ENCODE measurements at regions not wholly inside any gene's neighbourhood (a gene's known extent, or its start where the extent isn't known, plus 50 kb on each side); places are given as distances from the start of the nearest gene placed in this dataset.

DNA sequence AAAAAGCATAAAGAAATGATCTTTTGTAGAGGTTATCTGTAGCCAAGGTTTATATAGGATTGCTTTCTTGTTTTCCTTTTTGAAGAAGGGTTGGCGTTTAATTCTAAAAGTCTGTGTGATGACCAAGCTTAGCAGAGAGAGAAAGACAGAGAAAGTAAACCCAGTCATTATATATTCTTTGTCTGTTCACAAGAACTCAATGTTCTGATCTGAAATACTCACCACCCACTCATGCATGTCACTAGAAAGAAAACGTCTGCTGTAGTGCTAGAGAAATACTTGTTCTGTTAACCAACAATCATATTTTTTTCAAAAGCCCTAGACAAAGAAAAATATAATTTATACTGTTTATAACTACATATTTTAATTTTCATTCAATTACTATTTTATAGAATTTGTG lies 173.7 kb upstream of the SLITRK5 start:
- WGBS, 3 donors: 58 to 68% (median 60%) methylated on average over 2 of the region's 2 CpGs
- intact Hi-C loops (cut with DNase I): no loop called here
- H3K9me3 ChIP-seq: no peaks in the 10 kb centered on the region
- H3K4me3 ChIP-seq: no peak overlapping the region
- H3K4me1 ChIP-seq (ENCODE audit: insufficient read depth): no peaks in the 10 kb centered on the region
- no peak for DNase-seq
- H3K36me3 ChIP-seq: no peaks in the 10 kb centered on the region
- H3K27me3 ChIP-seq: no peaks in the 10 kb centered on the region
- no peak overlapping the region for H3K27ac ChIP-seq
- TF ChIP-seq POLR2A (IDR thresholded peaks at IDR 0.05): no peak
- TF ChIP-seq EP300 (IDR thresholded peaks at IDR 0.05): no peak
- TF ChIP-seq, protein P1, sequence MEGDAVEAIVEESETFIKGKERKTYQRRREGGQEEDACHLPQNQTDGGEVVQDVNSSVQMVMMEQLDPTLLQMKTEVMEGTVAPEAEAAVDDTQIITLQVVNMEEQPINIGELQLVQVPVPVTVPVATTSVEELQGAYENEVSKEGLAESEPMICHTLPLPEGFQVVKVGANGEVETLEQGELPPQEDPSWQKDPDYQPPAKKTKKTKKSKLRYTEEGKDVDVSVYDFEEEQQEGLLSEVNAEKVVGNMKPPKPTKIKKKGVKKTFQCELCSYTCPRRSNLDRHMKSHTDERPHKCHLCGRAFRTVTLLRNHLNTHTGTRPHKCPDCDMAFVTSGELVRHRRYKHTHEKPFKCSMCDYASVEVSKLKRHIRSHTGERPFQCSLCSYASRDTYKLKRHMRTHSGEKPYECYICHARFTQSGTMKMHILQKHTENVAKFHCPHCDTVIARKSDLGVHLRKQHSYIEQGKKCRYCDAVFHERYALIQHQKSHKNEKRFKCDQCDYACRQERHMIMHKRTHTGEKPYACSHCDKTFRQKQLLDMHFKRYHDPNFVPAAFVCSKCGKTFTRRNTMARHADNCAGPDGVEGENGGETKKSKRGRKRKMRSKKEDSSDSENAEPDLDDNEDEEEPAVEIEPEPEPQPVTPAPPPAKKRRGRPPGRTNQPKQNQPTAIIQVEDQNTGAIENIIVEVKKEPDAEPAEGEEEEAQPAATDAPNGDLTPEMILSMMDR (IDR thresholded peaks at IDR 0.05): no peak

GRCh38 chr13:87498681-87499080 lies 172.5 kb upstream of the SLITRK5 start:
- Histone ChIP-seq H3K4me1 (ENCODE audit: insufficient read depth) (no peaks in the 10 kb centered on the region), H3K4me3 (no peak overlapping the region), H3K9me3 (no peaks in the 10 kb centered on the region), H3K27me3 (no peaks in the 10 kb centered on the region), H3K36me3 (no peaks in the 10 kb centered on the region), H3K27ac (no peak overlapping the region)
- WGBS, 3 donors: 34 to 38% (median 34%) methylated on average over 2 of the region's 2 CpGs
- TF ChIP-seq POLR2A (IDR thresholded peaks at IDR 0.05) (no peak), EP300 (IDR thresholded peaks at IDR 0.05) (no peak)
- TF ChIP-seq, protein P1 (IDR thresholded peaks at IDR 0.05): no peak
- intact Hi-C loops (cut with DNase I): no loop called here
- no peak for DNase-seq

DNA sequence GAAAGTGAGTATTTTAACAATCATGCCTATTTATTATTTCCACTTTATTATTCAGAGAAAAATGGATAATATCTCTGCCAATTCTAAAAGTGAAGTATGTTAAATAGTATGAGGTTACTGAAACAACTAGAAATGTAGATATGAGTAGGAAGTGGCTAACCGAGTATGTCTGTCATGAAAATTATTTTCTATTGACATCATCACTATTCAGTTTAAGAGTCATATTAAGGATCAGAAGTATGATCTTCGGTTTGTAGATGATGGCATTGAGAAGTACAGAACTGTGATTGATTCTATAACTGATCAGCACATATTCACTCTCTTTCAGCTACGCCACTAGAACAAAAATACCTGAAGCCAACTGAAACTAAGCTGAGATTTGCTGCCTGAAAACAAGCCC lies 146.4 kb upstream of the SLITRK5 start:
- no peak for DNase-seq
- no peaks in the 10 kb centered on the region for H3K9me3 ChIP-seq
- no peaks in the 10 kb centered on the region for H3K4me1 ChIP-seq (ENCODE audit: insufficient read depth)
- WGBS, 3 donors: 73 to 82% (median 75%) methylated on average over 3 of the region's 3 CpGs
- no peaks in the 10 kb centered on the region for H3K36me3 ChIP-seq
- intact Hi-C loops (cut with DNase I): no loop called here
- H3K27ac ChIP-seq: no peak overlapping the region
- H3K4me3 ChIP-seq: no peak overlapping the region
- H3K27me3 ChIP-seq: no peaks in the 10 kb centered on the region
- TF ChIP-seq, protein P1 (IDR thresholded peaks at IDR 0.05): no peak
- TF ChIP-seq POLR2A (IDR thresholded peaks at IDR 0.05): no peak

DNA sequence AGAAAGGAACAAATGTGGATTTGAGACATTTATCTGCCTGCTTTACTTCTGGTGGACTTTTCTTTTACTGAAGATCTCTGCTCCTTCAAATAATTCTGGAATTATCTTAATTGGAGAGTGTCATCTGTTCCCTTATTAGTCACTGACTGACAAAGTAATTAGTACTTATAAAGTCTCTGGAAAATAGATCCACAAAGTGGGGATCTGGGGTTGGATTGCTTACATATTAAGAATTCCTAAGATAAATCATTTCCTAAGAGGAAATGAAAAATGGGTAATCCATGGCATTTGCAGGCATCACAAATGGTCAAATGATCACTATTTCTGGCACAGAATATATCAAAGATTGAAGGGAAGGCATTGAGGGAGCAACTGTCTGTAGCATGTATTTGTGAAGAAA lies 137.4 kb upstream of the SLITRK5 start:
- H3K4me3 ChIP-seq: no peak overlapping the region
- H3K4me1 ChIP-seq (ENCODE audit: insufficient read depth): no peaks in the 10 kb centered on the region
- no peak overlapping the region for H3K27ac ChIP-seq
- TF ChIP-seq EP300 (IDR thresholded peaks at IDR 0.05) (no peak), POLR2A (IDR thresholded peaks at IDR 0.05) (no peak)
- TF ChIP-seq, protein P1 (IDR thresholded peaks at IDR 0.05): no peak
- intact Hi-C loops (cut with DNase I): no loop called here
- H3K27me3 ChIP-seq: no peaks in the 10 kb centered on the region
- no peaks in the 10 kb centered on the region for H3K9me3 ChIP-seq
- no peaks in the 10 kb centered on the region for H3K36me3 ChIP-seq
- DNase-seq: no peak

DNA sequence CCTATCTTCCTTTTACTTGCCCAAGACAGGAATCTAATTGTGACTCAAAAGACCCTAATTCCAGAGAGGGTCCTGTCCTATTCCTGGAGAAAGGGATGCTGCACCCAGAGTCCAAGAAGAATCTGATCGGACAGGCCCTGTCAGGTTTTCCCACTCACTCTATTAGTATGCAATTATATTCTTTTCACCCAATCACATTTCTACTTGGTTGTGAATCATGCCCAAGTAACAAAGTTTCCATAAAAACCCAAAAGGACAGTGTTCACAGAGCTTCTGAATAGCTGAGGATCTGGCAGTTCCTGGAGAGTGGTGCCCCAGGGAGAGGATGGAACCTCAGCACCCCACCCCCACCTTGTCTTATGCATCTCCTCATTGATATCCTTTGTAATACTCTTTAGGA lies 135.3 kb upstream of the SLITRK5 start:
- DNase-seq: no peak
- no peak overlapping the region for H3K27ac ChIP-seq
- H3K27me3 ChIP-seq: no peaks in the 10 kb centered on the region
- TF ChIP-seq, protein P1 (IDR thresholded peaks at IDR 0.05): no peak
- no peak for TF ChIP-seq POLR2A (IDR thresholded peaks at IDR 0.05)
- TF ChIP-seq EP300 (IDR thresholded peaks at IDR 0.05): no peak
- no peaks in the 10 kb centered on the region for H3K9me3 ChIP-seq
- intact Hi-C loops (cut with DNase I): no loop called here
- no peaks in the 10 kb centered on the region for H3K4me1 ChIP-seq (ENCODE audit: insufficient read depth)
- H3K36me3 ChIP-seq: no peaks in the 10 kb centered on the region
- no peak overlapping the region for H3K4me3 ChIP-seq
- 88 to 95% (median 92%) methylated on average over 1 of the region's 1 CpG for WGBS, 3 donors

Measured in ovary (tissue), 7 donors.